ENCODE measurements at regions not wholly inside any gene's neighbourhood (a gene's known extent, or its start where the extent isn't known, plus 50 kb on each side); places are given as distances from the start of the nearest gene placed in this dataset.
"Not testable (repeated sequence)": the region's sequence is repeated elsewhere in the genome, so short reads cannot be mapped to it uniquely, and the experiment has no call there.

DNA sequence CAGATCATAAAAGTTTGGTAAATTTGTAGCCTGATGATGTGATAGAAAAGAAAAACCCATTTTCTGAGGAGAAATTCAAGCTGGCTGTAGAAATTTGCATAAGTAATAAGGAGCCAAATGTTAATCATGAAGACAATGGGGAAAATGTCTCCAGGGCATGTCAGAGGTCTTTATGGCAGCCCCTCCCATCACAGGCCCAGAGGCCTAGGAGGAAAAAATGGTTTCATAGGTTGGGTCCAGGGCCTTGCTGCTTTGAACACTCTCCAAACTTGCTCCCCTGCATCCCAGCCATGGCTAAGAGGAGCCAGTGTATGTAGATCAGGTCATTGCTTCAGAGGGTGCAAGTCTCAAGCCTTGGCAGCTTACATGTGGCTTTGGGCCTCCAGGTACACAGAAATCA, 903.9 kb upstream of the ADAMTS5 start:
- not testable (repeated sequence) for DNase-seq (ENCODE audit: low spot score)

GRCh38 chr21:27860314-27860955, 893.5 kb upstream of the ADAMTS5 start:
- DNase-seq (ENCODE audit: low spot score): not testable (repeated sequence)

GRCh38 chr21:27858053-27858825, 891.4 kb upstream of the ADAMTS5 start:
- not testable (repeated sequence) for DNase-seq (ENCODE audit: low spot score)

DNA sequence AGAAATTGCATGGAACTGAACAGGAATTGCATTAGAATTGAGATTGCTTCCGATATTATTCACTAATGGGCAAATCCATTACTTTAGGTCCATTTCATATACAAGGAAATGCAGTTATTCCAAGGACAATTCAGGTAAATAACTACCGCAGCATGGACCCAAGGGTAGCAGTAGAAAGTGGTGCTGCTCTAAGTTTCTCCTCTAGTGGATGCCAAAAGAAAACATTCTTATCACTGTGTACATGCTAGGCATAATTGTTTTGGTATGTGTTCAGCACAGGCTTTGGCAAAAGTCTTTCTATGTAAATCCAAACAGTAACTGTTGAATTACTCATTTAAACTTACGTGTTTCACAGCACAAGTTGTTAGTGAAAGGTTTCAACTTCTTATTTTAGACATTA, 890.1 kb upstream of the ADAMTS5 start:
- not testable (repeated sequence) for DNase-seq (ENCODE audit: low spot score)

- DNase-seq (ENCODE audit: low spot score): no peak
Observed at GRCh38 chr21:27841084-27841672, 874.3 kb upstream of the ADAMTS5 start.

DNA sequence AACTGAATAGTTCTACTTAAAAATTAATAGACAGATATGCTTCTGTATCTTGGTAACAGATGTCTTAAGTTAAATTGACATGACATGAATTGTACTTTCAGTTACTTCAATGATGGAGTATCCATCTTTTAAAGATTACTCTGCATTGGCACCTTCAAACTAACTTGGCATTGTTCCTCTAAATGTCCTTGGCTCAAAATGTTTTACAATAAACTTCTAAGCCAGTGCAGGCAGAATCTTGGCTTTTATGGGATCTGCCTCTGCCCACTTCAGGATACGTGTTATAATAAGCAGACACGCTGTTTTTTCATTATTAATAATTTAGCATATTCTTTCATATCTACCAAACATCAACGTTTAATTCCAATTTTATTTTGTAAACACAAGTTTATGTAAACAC, 873.4 kb upstream of the ADAMTS5 start:
- no peak for DNase-seq (ENCODE audit: low spot score)

GRCh38 chr21:27839512-27840115, 872.7 kb upstream of the ADAMTS5 start:
- DNase-seq (ENCODE audit: low spot score): no peak

GRCh38 chr21:27838573-27838972, 871.7 kb upstream of the ADAMTS5 start:
- DNase-seq (ENCODE audit: low spot score): no peak

- DNase-seq (ENCODE audit: low spot score): no peak
Observed at GRCh38 chr21:27837936-27838335, 871.0 kb upstream of the ADAMTS5 start.

GRCh38 chr21:27833298-27833697, 866.4 kb upstream of the ADAMTS5 start:
- DNase-seq (ENCODE audit: low spot score): no peak

- no peak for DNase-seq (ENCODE audit: low spot score)
Observed at GRCh38 chr21:27831816-27832569, 865.1 kb upstream of the ADAMTS5 start.

DNA sequence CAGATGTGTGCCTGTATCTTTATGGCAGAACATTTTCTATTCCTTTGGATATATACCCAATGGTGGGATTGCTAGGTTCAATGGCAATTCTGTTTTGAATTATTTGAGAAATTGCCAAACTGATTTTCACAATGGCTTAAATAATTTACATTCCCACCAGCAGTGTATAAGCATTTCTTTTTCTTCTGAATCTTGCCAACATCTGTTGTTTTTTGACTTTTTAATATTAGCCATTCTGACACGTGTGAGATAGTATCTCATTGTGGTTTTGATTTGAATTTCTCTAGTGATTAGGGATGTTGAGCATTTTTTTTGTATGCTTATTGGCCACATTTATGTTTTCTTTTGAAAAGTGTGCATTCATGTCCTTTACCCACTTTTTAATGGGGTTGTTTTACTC, 864.3 kb upstream of the ADAMTS5 start:
- DNase-seq (ENCODE audit: low spot score): no peak

DNA sequence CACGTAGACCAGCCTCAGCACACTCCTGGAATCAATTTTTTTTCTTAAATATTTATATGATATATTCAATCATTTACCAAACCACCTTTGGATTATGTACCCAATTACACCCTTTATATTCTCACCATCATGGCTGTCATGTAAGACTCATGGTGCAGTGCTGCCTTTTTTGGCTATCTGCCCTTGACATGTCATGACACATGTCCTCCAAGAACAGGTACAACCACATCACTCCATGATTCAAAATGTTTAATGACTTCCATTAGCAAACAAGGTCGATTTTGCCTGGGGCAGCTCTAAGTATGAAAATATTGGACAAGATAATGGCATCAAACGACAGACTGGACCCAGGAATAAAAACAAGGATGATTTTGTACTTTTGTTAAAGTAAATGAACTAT, 861.1 kb upstream of the ADAMTS5 start:
- no peak for DNase-seq (ENCODE audit: low spot score)

DNA sequence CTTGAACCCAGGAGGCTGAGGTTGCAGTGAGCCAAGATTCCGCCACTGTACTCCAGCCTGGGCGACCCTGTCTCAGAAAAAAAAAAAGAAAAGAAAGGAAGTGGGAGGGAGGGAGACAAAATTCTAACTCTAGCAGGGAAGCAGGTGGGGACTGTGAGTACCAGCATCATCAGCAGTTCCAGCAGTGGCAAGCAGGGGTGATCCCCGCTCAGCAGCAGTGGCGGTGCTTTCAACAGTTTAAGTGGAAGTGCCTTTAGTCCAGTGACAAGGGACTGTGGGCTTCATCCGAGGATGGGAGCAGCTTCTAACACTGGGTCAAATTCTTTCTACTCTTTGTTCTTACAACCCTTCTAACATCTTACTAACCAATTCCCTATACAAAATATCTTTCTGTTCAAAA, 858.1 kb upstream of the ADAMTS5 start:
- DNase-seq (ENCODE audit: low spot score): no peak

DNA sequence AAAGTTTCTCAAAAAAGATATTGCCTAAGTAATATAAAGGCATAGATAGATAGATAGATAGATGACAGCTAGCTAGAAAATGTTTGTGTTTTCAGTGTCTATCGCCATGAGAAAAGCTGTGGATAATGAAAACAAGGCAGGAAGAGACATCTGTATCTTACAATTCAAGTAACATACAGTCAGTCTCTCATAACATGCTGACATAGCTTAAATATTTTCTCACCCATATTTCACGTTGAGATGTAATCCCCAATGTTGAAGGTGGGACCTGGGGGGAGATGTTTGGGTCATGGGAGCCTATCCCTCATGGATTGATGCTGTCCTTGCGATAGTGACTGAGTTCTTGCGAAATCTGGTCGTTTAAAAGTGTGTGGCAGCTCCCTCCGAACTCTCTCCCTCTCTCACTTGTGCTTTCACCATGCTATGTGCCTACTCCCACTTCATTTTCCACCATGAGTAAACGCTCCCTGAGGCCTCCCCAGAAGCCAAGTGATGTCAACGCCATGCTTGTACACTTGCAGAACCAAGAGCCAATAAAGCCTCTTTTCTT, 856.8 kb upstream of the ADAMTS5 start:
- no peak for DNase-seq (ENCODE audit: low spot score)

GRCh38 chr21:27820342-27820741, 853.5 kb upstream of the ADAMTS5 start:
- DNase-seq (ENCODE audit: low spot score): no peak

DNA sequence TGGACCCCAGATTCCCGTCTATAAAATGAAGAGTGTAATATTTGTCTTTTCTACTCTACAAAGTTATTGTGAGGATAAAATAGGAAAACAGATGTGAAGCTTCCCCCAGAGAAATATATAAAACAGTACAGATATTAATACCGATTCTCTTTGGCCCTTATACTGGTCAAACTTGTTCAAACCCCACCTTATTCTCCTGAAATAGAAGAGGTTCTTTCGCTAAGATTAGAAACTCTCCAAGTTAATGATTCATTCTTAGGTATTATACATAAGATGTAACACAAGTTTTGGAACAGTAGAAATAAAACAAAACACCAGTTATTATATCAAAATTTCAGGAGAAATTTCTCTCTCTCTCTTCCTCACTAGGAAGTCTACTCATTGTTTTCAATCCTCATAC, 852.4 kb upstream of the ADAMTS5 start:
- DNase-seq (ENCODE audit: low spot score): no peak

- DNase-seq (ENCODE audit: low spot score): no peak
Observed at GRCh38 chr21:27818847-27819246, 852.0 kb upstream of the ADAMTS5 start.

GRCh38 chr21:27817902-27818623, 851.2 kb upstream of the ADAMTS5 start:
- DNase-seq (ENCODE audit: low spot score): no peak

DNA sequence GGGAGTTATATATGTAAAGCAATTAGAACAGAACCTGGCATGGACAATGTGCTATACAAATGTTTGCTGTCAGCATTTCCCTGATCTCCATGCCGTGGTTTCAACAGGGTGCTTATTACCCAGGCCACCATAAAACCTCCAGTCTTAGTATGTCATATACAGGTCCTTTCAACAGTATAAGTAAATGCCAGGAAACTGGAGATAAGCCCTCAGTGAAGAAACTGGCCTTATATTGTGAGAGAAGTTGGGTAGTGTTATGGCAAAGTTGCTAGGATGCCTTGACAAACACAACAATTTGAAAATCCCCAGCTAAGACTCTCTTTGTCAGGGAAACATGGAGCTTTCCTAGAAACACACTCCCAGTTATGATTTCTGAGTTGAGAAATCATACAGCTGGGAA, 850.2 kb upstream of the ADAMTS5 start:
- DNase-seq (ENCODE audit: low spot score): no peak

- DNase-seq (ENCODE audit: low spot score): no peak
Observed at GRCh38 chr21:27816301-27816700, 849.4 kb upstream of the ADAMTS5 start.
